HAP-1 (cell line): ENCODE measurements at regions not wholly inside any gene's neighbourhood (a gene's known extent, or its start where the extent isn't known, plus 50 kb on each side); places are given as distances from the start of the nearest gene placed in this dataset.

Experiments used
- DNase-seq, 2 experiments: peaks; one replicate each; pipeline ENCODE4 v3.0.0-alpha.2; 2016 to 2020; ENCODE audit warnings: low spot score in 2 of 2
- H3K27me3 ChIP-seq: fragments of 250-450 bp; sonication (Bioruptor Pico); 2 replicates; pipeline ENCODE4 v1.5.1; 2020; ENCODE audit warnings: low read depth, mild to moderate bottlenecking, moderate library complexity
- H3K36me3 ChIP-seq: fragments of 250-450 bp; sonication (Bioruptor Pico); replicated peaks from 2 replicates; pipeline ENCODE4 v1.5.1; 2020; ENCODE audit warnings: mild to moderate bottlenecking
- H3K4me1 ChIP-seq: fragments of 250-450 bp; sonication (Bioruptor Pico); 2 replicates; pipeline ENCODE4 v1.5.1; 2020; ENCODE audit warnings: mild to moderate bottlenecking
- H3K4me3 ChIP-seq: fragments of 250-450 bp; sonication (Bioruptor Pico); 2 replicates; pipeline ENCODE4 v1.5.1; 2020; ENCODE audit warnings: mild to moderate bottlenecking, moderate library complexity
- H3K9me3 ChIP-seq: fragments of 250-450 bp; sonication (Bioruptor Pico); 2 replicates; pipeline ENCODE4 v1.5.1; 2020; ENCODE audit warnings: mild to moderate bottlenecking, moderate library complexity
- in situ Hi-C: fragments of 300-500 bp; cut with MboI; formaldehyde crosslinking; loops from 3 replicates; pipeline ENCODE4 v1.14.3; 2020; ENCODE audit warnings: low sequenced_read_pairs, inconsistent platforms, mixed read lengths

GRCh38 chr1:37137014-37137413 is 102.7 kb upstream of the GRIK3 start:
- Histone ChIP-seq H3K9me3 (no peaks in the 10 kb centered on the region), H3K4me3 (no peak overlapping the region), H3K4me1 (no peaks in the 10 kb centered on the region), H3K27me3 (peaks cover 4% of the 10 kb centered on the region; the same call in 1 of the 2 replicates), H3K36me3 (no peaks in the 10 kb centered on the region)
- in situ Hi-C loops, result no loop called here
- no peak for DNase-seq

GRCh38 chr1:37137601-37138000 is 103.3 kb upstream of the GRIK3 start:
- DNase-seq, result no peak
- Histone ChIP-seq H3K4me1 (no peaks in the 10 kb centered on the region), H3K4me3 (no peak overlapping the region), H3K27me3 (peaks cover 4% of the 10 kb centered on the region; the same call in 1 of the 2 replicates), H3K36me3 (no peaks in the 10 kb centered on the region), H3K9me3 (no peaks in the 10 kb centered on the region)
- in situ Hi-C loops, result no loop called here

GRCh38 chr1:37143800-37144199 is 109.5 kb upstream of the GRIK3 start:
- H3K9me3 ChIP-seq, result no peaks in the 10 kb centered on the region
- no peaks in the 10 kb centered on the region for H3K4me1 ChIP-seq
- H3K27me3 ChIP-seq, result no peaks in the 10 kb centered on the region
- H3K4me3 ChIP-seq, result no peak overlapping the region
- no peaks in the 10 kb centered on the region for H3K36me3 ChIP-seq
- peak in 1 of 2 experiments; percentile 14 for DNase-seq
- in situ Hi-C loops, result no loop called here

GRCh38 chr1:37146071-37146470 is 111.8 kb upstream of the GRIK3 start:
- Histone ChIP-seq H3K36me3 (no peaks in the 10 kb centered on the region), H3K9me3 (no peaks in the 10 kb centered on the region), H3K4me3 (no peak overlapping the region), H3K4me1 (no peaks in the 10 kb centered on the region), H3K27me3 (no peaks in the 10 kb centered on the region; the same call in 1 of the 2 replicates)
- no peak for DNase-seq
- in situ Hi-C loops, result no loop called here

GRCh38 chr1:37147392-37147831 is 113.1 kb upstream of the GRIK3 start:
- H3K9me3 ChIP-seq, result no peaks in the 10 kb centered on the region
- no peak for DNase-seq
- in situ Hi-C loops, result no loop called here
- H3K27me3 ChIP-seq, result no peaks in the 10 kb centered on the region; the same call in 1 of the 2 replicates
- H3K4me3 ChIP-seq, result no peak overlapping the region
- no peaks in the 10 kb centered on the region for H3K4me1 ChIP-seq
- H3K36me3 ChIP-seq, result no peaks in the 10 kb centered on the region

- in situ Hi-C loops, result no loop called here
- DNase-seq, result no peak
- no peaks in the 10 kb centered on the region for H3K9me3 ChIP-seq
- no peak overlapping the region for H3K4me3 ChIP-seq
- H3K4me1 ChIP-seq, result no peaks in the 10 kb centered on the region
- no peaks in the 10 kb centered on the region for H3K36me3 ChIP-seq
- H3K27me3 ChIP-seq, result no peaks in the 10 kb centered on the region; the same call in 1 of the 2 replicates
Measured at GRCh38 chr1:37147906-37148305, 113.6 kb upstream of the GRIK3 start.

GRCh38 chr1:37148663-37149062 is 114.3 kb upstream of the GRIK3 start:
- DNase-seq, result no peak
- in situ Hi-C loops, result no loop called here
- no peak overlapping the region for H3K4me3 ChIP-seq
- no peaks in the 10 kb centered on the region for H3K36me3 ChIP-seq
- no peaks in the 10 kb centered on the region; the same call in 1 of the 2 replicates for H3K27me3 ChIP-seq
- H3K9me3 ChIP-seq, result no peaks in the 10 kb centered on the region
- H3K4me1 ChIP-seq, result no peaks in the 10 kb centered on the region

- Histone ChIP-seq H3K36me3 (no peaks in the 10 kb centered on the region), H3K4me3 (no peak overlapping the region), H3K4me1 (no peaks in the 10 kb centered on the region), H3K9me3 (no peaks in the 10 kb centered on the region), H3K27me3 (no peaks in the 10 kb centered on the region; the same call in 1 of the 2 replicates)
- DNase-seq, result no peak
- in situ Hi-C loops, result no loop called here
Measured at GRCh38 chr1:37149296-37149695, 115.0 kb upstream of the GRIK3 start.

GRCh38 chr1:37150986-37151385 is 116.7 kb upstream of the GRIK3 start:
- Histone ChIP-seq H3K4me1 (no peaks in the 10 kb centered on the region), H3K36me3 (no peaks in the 10 kb centered on the region), H3K4me3 (no peak overlapping the region), H3K27me3 (no peaks in the 10 kb centered on the region; the same call in 1 of the 2 replicates), H3K9me3 (no peaks in the 10 kb centered on the region)
- no peak for DNase-seq
- in situ Hi-C loops, result no loop called here

GRCh38 chr1:37151789-37152188 is 117.5 kb upstream of the GRIK3 start:
- in situ Hi-C loops, result no loop called here
- no peaks in the 10 kb centered on the region; the same call in 1 of the 2 replicates for H3K27me3 ChIP-seq
- H3K4me3 ChIP-seq, result no peak overlapping the region
- H3K9me3 ChIP-seq, result no peaks in the 10 kb centered on the region
- no peak for DNase-seq
- no peaks in the 10 kb centered on the region for H3K4me1 ChIP-seq
- no peaks in the 10 kb centered on the region for H3K36me3 ChIP-seq

GRCh38 chr1:37152491-37152890 is 118.2 kb upstream of the GRIK3 start:
- no peak for DNase-seq
- H3K4me1 ChIP-seq, result no peaks in the 10 kb centered on the region
- H3K9me3 ChIP-seq, result no peaks in the 10 kb centered on the region
- no peak overlapping the region for H3K4me3 ChIP-seq
- no peaks in the 10 kb centered on the region; the same call in 1 of the 2 replicates for H3K27me3 ChIP-seq
- in situ Hi-C loops, result no loop called here
- no peaks in the 10 kb centered on the region for H3K36me3 ChIP-seq

- in situ Hi-C loops, result no loop called here
- Histone ChIP-seq H3K36me3 (no peaks in the 10 kb centered on the region), H3K4me1 (no peaks in the 10 kb centered on the region), H3K9me3 (no peaks in the 10 kb centered on the region), H3K4me3 (no peak overlapping the region), H3K27me3 (no peaks in the 10 kb centered on the region; the same call in 1 of the 2 replicates)
- DNase-seq, result no peak
Measured at GRCh38 chr1:37153116-37154100, 119.1 kb upstream of the GRIK3 start.

GRCh38 chr1:37156646-37157045 is 122.3 kb upstream of the GRIK3 start:
- Histone ChIP-seq H3K4me1 (no peaks in the 10 kb centered on the region), H3K36me3 (no peaks in the 10 kb centered on the region), H3K4me3 (no peak overlapping the region), H3K9me3 (no peaks in the 10 kb centered on the region), H3K27me3 (no peaks in the 10 kb centered on the region)
- no peak for DNase-seq
- in situ Hi-C loops, result no loop called here

GRCh38 chr1:37157634-37158033 is 123.3 kb upstream of the GRIK3 start:
- Histone ChIP-seq H3K4me1 (no peaks in the 10 kb centered on the region), H3K9me3 (no peaks in the 10 kb centered on the region), H3K4me3 (no peak overlapping the region), H3K27me3 (no peaks in the 10 kb centered on the region), H3K36me3 (no peaks in the 10 kb centered on the region)
- in situ Hi-C loops, result no loop called here
- DNase-seq, result no peak
